ENCODE measurements at regions not wholly inside any gene's neighbourhood (a gene's known extent, or its start where the extent isn't known, plus 50 kb on each side); places are given as distances from the start of the nearest gene placed in this dataset.

- H3K4me1 ChIP-seq (ENCODE audit: insufficient read depth, low read length): peaks cover 4% of the 10 kb centered on the region; the same call in 1 of the 2 replicates
- H3K27me3 ChIP-seq (ENCODE audit: insufficient read depth, low read length): no peaks in the 10 kb centered on the region
- H3K36me3 ChIP-seq (ENCODE audit: insufficient read depth, low read depth, low read length): no peaks in the 10 kb centered on the region
- H3K4me3 ChIP-seq (ENCODE audit: low read length): no peak overlapping the region
- no peak overlapping the region for H3K27ac ChIP-seq (ENCODE audit: low read length)
- no peak overlapping the region for H3K9ac ChIP-seq (ENCODE audit: low read depth, low read length)
- no peaks in the 10 kb centered on the region for H3K9me3 ChIP-seq (ENCODE audit: insufficient read depth, low read depth, low read length)
Observed at GRCh38 chr12:106010741-106011140, 128.0 kb downstream of the NUAK1 start.
